ENCODE measurements at regions not wholly inside any gene's neighbourhood (a gene's known extent, or its start where the extent isn't known, plus 50 kb on each side); places are given as distances from the start of the nearest gene placed in this dataset.

- DNase-seq: no peak
Observed at GRCh38 chr11:133719532-133720235, 125.6 kb downstream of the SPATA19 start.

GRCh38 chr11:133718831-133719230 is 126.5 kb downstream of the SPATA19 start:
- no peak for DNase-seq

- no peak for DNase-seq
Observed at GRCh38 chr11:133718238-133718637, 127.1 kb downstream of the SPATA19 start.

DNA sequence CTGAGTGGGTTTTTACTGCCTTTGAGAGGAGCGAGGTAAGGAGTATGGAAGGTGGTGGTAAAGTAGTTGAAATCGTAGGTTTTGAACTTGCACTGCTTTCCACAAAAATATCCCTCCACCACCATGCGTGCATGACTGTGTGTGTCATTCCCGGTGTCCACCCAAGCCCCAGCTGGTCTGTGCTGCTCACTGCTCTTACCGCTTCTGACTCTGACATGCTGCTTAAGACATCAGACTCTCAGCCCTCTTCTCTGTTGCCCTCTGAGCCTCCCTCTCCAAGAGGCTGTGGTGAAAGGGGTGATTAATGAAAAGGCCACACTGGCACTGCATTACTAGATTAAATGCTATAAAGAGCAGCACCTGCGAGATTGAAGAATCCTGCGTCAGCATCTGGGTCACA is 128.7 kb downstream of the SPATA19 start:
- no peak for DNase-seq

DNA sequence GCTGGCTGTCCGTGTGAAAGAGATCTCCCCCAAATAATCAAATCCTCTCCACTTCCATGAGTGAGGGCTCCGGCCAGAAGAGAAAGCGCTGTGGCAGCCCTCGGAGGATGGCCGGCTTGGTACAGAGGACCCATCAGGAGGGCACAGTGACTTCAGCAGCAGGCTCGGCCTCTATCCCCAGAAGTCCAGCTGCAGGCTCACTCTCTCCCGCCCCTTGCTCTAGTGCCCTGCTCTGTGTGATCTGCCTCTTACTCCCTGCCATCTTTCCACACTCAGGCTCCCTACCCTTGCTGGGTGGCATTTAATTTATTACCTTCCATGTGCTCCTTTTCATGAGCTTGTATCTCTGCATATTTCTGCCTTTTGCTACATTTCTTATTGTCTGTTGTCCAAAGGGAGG is 129.7 kb downstream of the SPATA19 start:
- DNase-seq: no peak

DNA sequence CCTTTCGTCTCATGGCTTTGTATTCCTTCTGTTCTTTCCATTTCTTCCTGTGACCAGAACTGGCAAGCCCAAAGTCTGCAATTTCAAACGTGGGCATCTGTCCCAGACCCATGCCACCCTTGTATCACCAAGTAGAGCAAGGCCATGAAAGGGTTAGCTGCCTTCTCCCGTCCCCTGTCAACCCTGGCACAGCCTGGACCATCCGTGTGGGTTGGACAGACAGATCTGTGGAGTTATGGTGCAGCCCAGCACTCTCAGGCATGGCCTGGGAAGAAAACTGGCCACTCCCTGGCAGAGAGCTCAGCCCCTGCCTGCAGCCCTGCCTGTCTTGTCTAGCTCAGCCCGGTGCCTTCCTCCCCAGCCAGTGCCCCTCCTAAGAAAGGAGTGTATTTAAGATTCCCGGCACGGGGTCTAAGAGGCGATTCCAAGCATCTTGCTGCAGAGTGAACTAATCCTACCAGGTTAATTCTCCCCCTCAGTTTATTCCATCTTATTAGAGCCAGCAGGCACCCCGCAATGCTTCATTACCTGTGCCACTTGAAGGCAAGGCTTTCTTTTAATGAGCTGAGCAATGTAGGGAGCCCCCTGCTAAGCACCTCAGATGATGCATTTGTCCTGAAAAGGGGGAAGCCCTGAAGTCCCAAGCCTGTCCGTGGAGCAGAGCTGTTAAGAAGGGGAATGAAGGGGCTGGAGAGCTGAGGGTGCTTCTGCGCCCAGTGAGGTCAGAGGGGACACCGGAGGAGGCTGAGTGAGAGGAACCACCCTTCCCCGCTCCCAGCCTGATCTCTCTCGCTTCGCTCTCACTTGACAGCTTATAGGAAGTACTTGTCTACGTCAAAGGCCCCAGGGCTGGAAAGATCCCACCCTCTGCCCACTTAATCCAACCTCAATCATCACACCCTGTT is 130.6 kb downstream of the SPATA19 start:
- no peak for DNase-seq

GRCh38 chr11:133713844-133714243 is 131.5 kb downstream of the SPATA19 start:
- no peak for DNase-seq

- DNase-seq: no peak
Observed at GRCh38 chr11:133713406-133713805, 131.9 kb downstream of the SPATA19 start.

- no peak for DNase-seq
Observed at GRCh38 chr11:133712051-133712560, 133.2 kb downstream of the SPATA19 start.

- no peak for DNase-seq
Observed at GRCh38 chr11:133711545-133711944, 133.8 kb downstream of the SPATA19 start.

DNA sequence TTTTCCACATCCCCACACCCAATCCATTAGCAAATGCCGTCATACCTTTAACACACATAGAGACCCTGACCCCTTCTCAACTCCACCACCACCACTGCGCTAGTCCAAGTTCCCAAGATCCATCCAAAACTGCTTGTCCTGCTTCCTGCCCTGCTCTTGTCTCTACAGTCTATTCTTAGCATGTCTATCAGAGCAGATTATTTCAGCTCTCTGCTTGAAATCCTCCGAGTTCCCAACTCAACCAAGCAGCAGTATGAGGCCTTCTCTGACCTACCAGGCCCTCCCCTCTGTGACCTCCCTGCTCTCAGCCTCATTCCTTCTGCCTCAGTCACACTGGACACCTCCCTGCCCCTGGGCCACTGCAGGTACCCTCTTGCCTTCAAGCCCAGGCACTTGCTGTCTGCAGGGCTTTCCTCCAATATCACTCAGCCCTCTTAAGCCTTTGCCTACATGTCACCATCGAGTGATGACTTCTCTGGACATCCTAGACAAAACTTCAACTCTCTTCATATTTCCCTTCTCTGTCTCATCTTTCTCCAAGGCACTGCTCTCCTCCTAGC is 134.6 kb downstream of the SPATA19 start:
- DNase-seq: no peak

GRCh38 chr11:133710241-133710640 is 135.1 kb downstream of the SPATA19 start:
- no peak for DNase-seq

DNA sequence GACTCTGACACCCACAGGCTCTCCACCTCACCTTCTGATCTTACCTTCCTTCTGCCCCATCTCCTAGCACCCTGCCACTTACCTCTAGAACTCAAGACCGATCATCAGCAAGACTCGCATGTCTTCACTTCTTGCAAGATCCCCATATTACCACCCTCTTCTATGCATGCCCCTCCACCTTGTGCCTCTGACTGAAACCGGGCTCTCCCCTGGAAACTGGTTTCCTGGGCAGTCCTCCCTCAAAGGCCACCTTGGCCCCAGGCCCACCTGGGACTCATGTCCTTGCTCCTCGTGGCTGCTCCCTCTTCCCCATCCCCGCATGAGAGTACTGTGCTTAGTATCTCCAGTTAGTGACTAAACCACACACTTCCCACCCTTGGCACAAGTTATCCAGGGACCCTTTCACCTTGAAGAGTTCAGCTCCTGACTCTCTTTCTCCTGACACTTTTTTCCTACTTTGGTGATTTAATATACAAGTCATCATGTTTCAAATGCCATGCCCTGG is 136.7 kb downstream of the SPATA19 start:
- DNase-seq: no peak

GRCh38 chr11:133706925-133707794 is 138.2 kb downstream of the SPATA19 start:
- DNase-seq: no peak

GRCh38 chr11:133705873-133706272 is 139.4 kb downstream of the SPATA19 start:
- no peak for DNase-seq

DNA sequence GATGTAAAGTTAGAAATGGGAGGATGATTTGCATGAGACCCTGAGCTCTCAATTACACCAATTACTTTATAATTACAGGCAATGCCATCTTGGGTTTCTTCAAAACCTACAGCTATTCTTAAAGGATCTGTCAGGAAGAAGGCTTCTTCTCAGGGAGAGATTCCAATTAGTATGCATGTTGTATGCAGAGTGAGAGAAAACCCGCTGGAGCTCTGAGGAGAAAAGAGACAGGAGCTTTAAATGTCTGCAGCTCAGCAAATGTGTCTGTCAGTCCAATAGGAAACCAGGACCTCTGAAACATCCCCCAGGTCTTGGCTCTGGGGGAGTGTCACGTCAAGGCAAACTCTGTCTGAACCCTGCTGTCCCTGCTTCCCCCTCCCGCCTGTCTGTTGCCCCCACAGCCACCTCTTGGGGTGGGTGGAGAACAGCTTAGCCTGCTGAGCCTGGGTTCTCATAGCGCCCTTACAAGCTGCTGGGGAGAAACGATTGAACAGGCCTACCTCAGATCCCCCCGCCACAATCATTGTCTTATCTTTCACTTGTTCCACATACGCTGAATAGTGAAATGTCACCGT is 140.2 kb downstream of the SPATA19 start:
- no peak for DNase-seq

DNA sequence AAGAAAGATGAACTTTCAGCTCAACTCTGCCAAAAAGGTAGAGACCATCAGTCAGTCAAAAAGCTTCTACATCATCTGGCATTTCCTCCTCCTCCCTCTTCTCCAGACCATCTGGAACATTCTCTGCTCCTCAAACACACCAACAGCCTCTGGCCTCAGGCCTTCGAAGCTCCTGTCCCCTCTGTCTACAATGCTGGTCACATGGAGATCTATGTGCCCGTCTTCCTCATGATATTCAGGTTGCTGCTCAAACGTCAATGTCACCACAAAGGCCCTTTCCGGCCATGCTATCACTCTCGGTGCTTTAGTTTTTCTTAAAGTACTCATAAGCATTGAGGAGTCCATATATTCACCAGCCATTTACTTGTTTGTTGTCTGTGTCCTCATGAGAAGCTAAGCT is 146.2 kb downstream of the SPATA19 start:
- DNase-seq: no peak

GRCh38 chr11:133698654-133699053 is 146.7 kb downstream of the SPATA19 start:
- DNase-seq: no peak

DNA sequence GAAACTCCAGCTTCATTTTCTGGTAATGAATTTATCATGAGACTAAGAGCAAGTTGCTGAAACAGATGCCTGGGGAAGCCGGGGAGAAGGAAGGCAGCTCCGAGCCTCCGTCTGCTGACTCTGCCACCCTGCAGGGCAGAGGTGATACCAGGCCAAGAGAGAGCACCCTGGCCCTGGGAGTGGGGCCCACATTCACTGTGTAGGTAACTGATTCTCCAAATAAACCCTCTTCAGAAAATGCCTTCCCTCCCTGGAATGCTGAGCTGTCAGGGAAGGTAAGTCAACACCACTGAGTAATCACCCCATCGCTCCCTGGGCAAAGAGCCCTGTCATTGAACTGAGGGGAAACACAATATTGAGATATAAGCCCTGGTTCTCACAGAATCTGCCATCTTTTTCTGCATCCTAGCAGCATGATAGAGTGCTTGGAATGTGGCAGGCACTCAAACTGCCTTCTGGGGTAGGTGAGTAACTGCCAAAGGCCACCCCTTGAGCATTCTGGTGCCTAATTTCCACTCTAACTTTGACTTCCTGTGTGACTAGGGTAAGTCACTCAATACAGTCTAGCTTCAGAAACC is 147.6 kb downstream of the SPATA19 start:
- DNase-seq: peak; percentile 19

- peak; percentile 64 for DNase-seq
Observed at GRCh38 chr11:133697161-133697560, 148.2 kb downstream of the SPATA19 start.

- DNase-seq: no peak
Observed at GRCh38 chr11:133695387-133695786, 149.9 kb downstream of the SPATA19 start.

- DNase-seq: no peak
Observed at GRCh38 chr11:133694701-133695100, 150.6 kb downstream of the SPATA19 start.
